Central memory CD8-positive, alpha-beta T cell (primary cell): ENCODE measurements at regions not wholly inside any gene's neighbourhood (a gene's known extent, or its start where the extent isn't known, plus 50 kb on each side); places are given as distances from the start of the nearest gene placed in this dataset.

ENCODE experiments used
- ATAC-seq: fragments of 150-1000 bp; cut with Tn5 transposase; replicated peaks from 2 replicates; pipeline ENCODE4 v1.10.0; 2022; ENCODE audit warnings: mild to moderate bottlenecking, moderate FRiP score, moderate number of reproducible peaks; ENCODE audit not compliant: poor library complexity, severe bottlenecking; ENCODE audit errors: extremely low read depth
- DNase-seq, 2 donors: peaks; one replicate each; pipeline ENCODE4 v3.0.0; 2021; ENCODE audit warnings: low spot score in 2 of 2
- H3K27ac Mint-ChIP-seq: one replicate; pipeline ENCODE4 v1.8.0; 2022; ENCODE audit warnings: low read depth, mild to moderate bottlenecking, moderate library complexity, mixed read lengths
- H3K27me3 Mint-ChIP-seq: one replicate; pipeline ENCODE4 v1.8.0; 2022; ENCODE audit warnings: mixed read lengths
- H3K36me3 Mint-ChIP-seq: one replicate; pipeline ENCODE4 v1.8.0; 2022; ENCODE audit warnings: mild to moderate bottlenecking, moderate library complexity, mixed read lengths; ENCODE audit not compliant: insufficient read depth
- H3K4me1 Mint-ChIP-seq: one replicate; pipeline ENCODE4 v1.8.0; 2022; ENCODE audit warnings: mixed read lengths
- H3K4me3 Mint-ChIP-seq: one replicate; pipeline ENCODE4 v1.8.0; 2022; ENCODE audit warnings: mild to moderate bottlenecking, moderate library complexity, mixed read lengths
- H3K9me3 Mint-ChIP-seq: one replicate; pipeline ENCODE4 v1.8.0; 2022; ENCODE audit warnings: mixed read lengths

DNA sequence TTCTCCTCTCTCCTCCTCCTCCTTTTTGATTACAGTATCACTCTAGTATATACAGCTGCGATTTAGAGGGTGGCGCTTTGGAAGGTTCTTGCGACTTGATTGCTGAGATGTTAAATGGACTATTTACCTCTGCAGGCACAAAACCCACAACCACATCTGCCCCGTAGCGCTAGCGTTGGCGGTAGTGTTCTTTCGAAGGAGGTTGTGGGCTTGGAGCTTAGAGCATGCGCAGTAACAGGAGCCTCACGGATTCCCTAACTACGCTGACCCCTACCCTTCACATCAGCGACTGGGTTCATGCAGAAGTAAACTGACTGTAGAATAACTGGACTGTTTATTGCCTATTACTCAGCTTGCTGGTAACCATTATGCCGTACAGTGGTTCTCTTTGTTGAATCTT is 58.0 kb downstream of the CGGBP1 start:
- Mint-ChIP-seq H3K27me3 (peaks cover 11% of the 10 kb centered on the region), H3K4me3 (no peak overlapping the region), H3K36me3 (peaks cover 1% of the 10 kb centered on the region), H3K9me3 (no peaks in the 10 kb centered on the region), H3K27ac (no peak overlapping the region), H3K4me1 (no peaks in the 10 kb centered on the region)
- DNase-seq (no peak), ATAC-seq (no peak)

DNA sequence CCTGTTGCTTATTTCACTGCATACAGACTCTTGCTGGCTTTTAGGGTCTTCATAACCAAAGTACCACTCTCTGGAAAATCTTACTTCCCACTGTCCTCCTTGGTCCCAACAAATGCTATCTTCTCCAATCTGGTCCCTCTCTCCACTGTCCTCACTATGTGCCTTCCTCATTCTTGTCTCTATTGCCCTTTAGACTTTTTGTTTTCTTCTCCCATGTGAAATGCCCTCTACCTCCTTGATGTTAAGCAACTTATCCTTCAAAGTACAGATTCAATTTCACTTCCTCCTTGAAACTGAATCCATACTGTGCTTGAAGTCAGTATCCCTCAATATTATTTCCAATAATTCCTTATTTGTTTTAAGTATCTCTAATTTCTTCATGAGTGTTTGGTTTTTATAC is 60.8 kb downstream of the CGGBP1 start:
- ATAC-seq: no peak

DNA sequence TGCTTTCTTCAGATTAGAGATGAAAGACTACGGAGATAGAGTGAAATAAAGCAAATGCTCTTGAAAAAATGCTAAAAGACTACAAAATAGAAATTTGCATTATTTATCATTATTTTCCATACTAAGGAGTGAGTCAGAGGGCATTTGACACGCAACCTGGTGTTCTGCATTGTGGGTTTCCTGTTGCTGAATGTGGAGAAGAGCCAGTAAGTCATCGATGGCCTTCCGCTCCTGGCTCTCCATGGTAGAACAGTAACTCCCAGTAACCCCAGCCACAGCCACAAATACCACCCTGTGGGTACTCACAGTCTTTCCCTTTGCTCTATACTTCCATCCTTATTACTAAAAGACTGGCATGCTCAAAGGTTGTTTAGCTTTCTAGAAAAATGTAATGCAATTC is 61.5 kb downstream of the CGGBP1 start:
- Mint-ChIP-seq H3K27me3 (peaks cover 11% of the 10 kb centered on the region), H3K27ac (no peak overlapping the region), H3K4me1 (no peaks in the 10 kb centered on the region), H3K9me3 (no peaks in the 10 kb centered on the region), H3K4me3 (no peak overlapping the region), H3K36me3 (peaks cover 1% of the 10 kb centered on the region)
- ATAC-seq: peak; percentile 46
- no peak for DNase-seq

More for the DNA sequence above, 60.8 kb downstream of the CGGBP1 start:
- Mint-ChIP-seq H3K9me3 (no peaks in the 10 kb centered on the region), H3K27me3 (peaks cover 11% of the 10 kb centered on the region), H3K4me3 (no peak overlapping the region), H3K27ac (no peak overlapping the region), H3K4me1 (no peaks in the 10 kb centered on the region), H3K36me3 (peaks cover 1% of the 10 kb centered on the region)
- no peak for DNase-seq

DNA sequence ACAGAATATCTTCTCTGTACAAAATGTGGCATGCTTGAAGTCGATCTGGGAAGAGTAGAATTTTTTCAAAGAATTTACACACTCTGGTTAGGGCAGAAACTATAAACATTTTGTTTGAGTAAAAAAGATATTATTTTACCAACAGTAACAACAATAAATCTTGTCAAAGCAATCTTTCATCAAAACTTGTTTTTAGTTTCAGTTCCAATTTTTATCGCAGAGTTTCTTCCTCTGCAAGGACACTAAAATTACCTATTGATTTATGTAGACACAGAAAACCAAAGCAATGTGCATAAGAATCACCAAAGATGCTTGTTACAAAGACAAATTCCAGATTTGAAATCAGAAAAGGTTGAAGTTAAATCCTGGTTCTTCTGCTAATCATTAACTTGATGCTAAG is 61.9 kb downstream of the CGGBP1 start:
- ATAC-seq (no peak), DNase-seq (no peak)
- Mint-ChIP-seq H3K4me3 (no peak overlapping the region), H3K4me1 (no peaks in the 10 kb centered on the region), H3K27me3 (peaks cover 7% of the 10 kb centered on the region), H3K36me3 (no peaks in the 10 kb centered on the region), H3K9me3 (no peaks in the 10 kb centered on the region), H3K27ac (no peak overlapping the region)

DNA sequence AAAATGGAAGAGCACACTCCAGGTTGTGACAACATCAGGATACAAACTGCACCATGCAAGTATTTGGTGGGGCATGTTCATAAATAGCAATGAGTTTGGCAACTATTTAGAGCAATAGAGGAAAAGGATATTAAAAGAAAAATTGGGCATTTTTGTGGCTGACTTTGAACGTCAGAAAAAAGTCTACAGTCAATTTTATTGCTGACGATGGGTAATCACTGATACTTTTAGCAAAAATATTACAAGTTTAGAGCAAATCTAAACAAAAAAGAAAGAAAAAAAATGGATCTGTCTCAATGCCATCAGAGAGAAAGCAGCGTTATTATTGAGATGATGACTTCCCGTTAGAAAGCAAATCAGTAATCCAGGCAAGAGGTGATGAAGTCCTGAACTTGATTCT is 65.2 kb downstream of the CGGBP1 start:
- H3K27me3 Mint-ChIP-seq: no peaks in the 10 kb centered on the region
- no peak overlapping the region for H3K4me3 Mint-ChIP-seq
- H3K4me1 Mint-ChIP-seq: no peaks in the 10 kb centered on the region
- H3K27ac Mint-ChIP-seq: no peak overlapping the region
- ATAC-seq (no peak), DNase-seq (no peak)
- no peaks in the 10 kb centered on the region for H3K36me3 Mint-ChIP-seq
- no peaks in the 10 kb centered on the region for H3K9me3 Mint-ChIP-seq

DNA sequence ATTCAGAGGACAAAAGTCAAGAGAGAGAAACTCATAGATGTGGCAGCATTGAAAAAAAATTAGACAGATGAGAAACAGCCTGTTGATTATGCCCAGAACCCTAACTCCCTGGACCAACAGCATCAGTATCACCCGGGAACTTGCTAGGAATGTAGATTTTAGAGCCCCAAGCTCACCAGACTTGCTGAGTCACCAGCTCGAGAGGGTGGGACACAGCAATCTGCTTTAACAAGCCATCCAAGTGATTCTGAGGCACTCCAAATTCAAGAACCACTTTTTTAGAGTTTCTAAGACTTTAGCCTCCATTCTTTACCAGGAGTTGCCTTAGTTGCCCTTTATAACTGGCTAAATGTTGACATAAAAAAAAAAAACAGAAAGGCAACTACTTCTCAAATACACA is 70.9 kb downstream of the CGGBP1 start:
- DNase-seq: no peak
- Mint-ChIP-seq H3K27me3 (no peaks in the 10 kb centered on the region), H3K4me1 (no peaks in the 10 kb centered on the region), H3K4me3 (no peak overlapping the region), H3K36me3 (no peaks in the 10 kb centered on the region), H3K9me3 (no peaks in the 10 kb centered on the region), H3K27ac (no peak overlapping the region)
- no peak for ATAC-seq

DNA sequence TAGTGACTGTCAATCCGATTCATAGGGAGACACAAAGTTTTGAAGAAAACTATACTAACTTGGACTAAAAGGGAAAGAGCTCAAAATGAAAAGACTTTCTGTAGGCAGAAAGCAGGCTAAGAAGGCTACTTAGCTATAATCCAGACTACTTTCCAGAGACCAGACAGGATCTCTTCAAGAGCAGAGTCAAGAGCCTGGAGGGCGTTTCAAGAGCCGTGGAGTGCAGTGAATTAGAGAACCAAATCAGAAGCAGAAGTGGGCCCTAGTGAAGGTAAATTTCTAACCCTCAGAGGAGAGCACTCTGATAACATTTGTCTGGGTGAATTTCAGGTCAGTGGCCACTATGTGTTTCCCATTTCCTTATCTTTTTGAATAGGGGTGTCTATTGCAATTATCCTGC is 76.4 kb downstream of the CGGBP1 start:
- no peaks in the 10 kb centered on the region for H3K4me1 Mint-ChIP-seq
- no peak for DNase-seq
- no peak overlapping the region for H3K27ac Mint-ChIP-seq
- no peak overlapping the region for H3K4me3 Mint-ChIP-seq
- no peak for ATAC-seq
- H3K36me3 Mint-ChIP-seq: no peaks in the 10 kb centered on the region
- no peaks in the 10 kb centered on the region for H3K27me3 Mint-ChIP-seq
- no peaks in the 10 kb centered on the region for H3K9me3 Mint-ChIP-seq

DNA sequence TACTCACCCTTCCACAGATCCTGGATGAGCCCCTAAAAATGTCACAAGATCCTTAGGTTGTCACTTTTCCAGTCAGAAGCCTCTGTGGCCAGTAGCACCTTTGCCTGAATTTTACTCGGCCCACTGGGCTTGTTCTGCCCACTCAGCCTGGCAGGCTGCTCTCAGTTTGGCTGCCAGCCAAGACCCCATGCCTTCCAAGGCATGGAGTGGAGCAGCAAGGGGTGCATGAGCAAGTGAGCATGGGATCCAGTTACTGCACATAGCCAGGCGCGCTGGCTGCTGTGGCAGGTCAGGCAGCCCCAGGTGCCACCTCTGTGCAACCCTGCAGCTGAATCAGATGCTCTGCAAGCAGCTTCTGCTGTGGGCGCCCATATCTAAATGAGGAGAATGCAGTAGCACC is 79.3 kb downstream of the CGGBP1 start:
- ATAC-seq (no peak), DNase-seq (no peak)
- H3K27ac Mint-ChIP-seq: no peak overlapping the region
- H3K9me3 Mint-ChIP-seq: no peaks in the 10 kb centered on the region
- H3K4me3 Mint-ChIP-seq: no peak overlapping the region
- no peaks in the 10 kb centered on the region for H3K27me3 Mint-ChIP-seq
- H3K4me1 Mint-ChIP-seq: no peaks in the 10 kb centered on the region
- no peaks in the 10 kb centered on the region for H3K36me3 Mint-ChIP-seq

DNA sequence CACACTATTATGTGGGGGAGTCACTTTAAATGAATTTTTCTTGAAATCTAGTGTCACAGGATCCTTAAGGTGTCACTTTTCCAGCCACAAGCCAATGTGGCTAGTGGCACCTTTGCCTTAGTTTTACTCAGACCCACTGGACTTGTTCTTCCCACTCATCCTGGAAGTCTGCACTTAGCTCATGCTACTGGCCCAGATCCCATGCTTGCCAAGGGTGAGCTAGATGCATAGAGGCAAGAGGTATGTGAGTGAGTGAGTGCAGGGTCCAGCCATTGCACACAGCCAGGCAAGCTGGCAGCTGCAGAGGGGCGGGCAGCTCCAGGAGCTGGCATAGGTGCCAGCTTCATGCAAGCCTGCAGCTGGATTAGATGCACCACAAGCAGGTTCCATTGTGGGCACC is 81.0 kb downstream of the CGGBP1 start:
- no peak overlapping the region for H3K27ac Mint-ChIP-seq
- H3K9me3 Mint-ChIP-seq: no peaks in the 10 kb centered on the region
- ATAC-seq (no peak), DNase-seq (no peak)
- H3K4me3 Mint-ChIP-seq: no peak overlapping the region
- no peaks in the 10 kb centered on the region for H3K4me1 Mint-ChIP-seq
- no peaks in the 10 kb centered on the region for H3K36me3 Mint-ChIP-seq
- peaks cover 12% of the 10 kb centered on the region for H3K27me3 Mint-ChIP-seq

DNA sequence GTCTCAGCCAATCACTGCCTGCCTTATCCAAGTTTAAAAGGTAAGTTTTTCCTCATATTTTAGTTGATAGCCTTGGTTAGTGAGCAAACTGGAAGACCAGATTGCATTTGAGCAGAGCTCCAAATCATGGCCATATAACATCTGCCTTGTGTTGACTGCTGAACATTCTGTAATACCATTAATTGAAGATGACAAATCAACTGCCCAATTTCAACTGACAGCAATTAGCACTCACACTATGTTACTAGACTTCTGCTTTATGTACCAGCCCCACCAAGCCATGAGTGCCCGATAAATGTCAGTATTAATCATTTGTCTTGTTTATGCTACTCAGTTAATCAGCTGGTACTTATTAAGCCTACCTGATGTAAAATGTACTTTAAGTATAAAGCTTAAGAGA is 83.1 kb downstream of the CGGBP1 start:
- DNase-seq (no peak), ATAC-seq (no peak)
- Mint-ChIP-seq H3K9me3 (no peaks in the 10 kb centered on the region), H3K27me3 (peaks cover 12% of the 10 kb centered on the region), H3K27ac (no peak overlapping the region), H3K36me3 (no peaks in the 10 kb centered on the region), H3K4me1 (no peaks in the 10 kb centered on the region), H3K4me3 (no peak overlapping the region)

DNA sequence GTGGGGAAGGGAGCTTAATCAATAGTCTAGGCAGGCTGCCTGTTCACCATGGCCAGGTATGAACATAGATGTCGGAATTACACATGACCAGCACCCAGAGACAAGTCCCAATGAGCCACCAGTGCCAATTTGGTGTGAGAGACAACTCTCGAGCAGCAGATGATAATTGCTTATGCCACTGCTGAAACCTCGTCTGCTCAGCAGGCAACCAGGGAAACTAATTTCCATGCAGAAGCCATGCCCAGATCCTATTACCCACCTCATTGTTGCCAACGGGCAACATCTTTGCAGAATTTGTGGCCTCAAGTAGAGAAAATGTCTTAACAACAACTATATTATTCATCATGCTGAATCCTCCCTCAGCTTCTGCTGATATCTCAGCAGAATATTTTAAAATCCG is 84.9 kb downstream of the CGGBP1 start:
- peaks cover 12% of the 10 kb centered on the region for H3K27me3 Mint-ChIP-seq
- no peak overlapping the region for H3K27ac Mint-ChIP-seq

DNA sequence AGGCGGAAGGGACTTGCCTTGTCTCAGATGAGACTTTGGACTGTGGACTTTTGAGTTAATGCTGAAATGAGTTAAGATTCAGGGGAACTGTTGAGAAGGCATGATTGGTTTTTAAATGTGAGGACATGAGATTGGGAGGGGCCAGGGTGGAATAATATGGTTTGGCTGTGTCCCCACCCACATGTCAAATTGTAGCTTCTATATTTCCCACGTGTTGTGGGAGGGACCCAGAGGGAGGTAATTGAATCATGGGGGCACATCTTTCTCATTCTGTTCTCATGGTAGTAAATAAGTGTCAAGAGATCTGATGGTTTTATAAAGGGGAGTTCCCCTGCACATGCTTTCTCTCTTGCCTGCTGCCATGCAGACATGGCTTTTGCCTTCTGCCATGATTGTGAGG is 89.2 kb downstream of the CGGBP1 start:
- Mint-ChIP-seq H3K27me3 (peaks cover 19% of the 10 kb centered on the region), H3K4me3 (no peak overlapping the region), H3K4me1 (no peaks in the 10 kb centered on the region), H3K36me3 (peaks cover 2% of the 10 kb centered on the region), H3K9me3 (no peaks in the 10 kb centered on the region), H3K27ac (no peak overlapping the region)
- no peak for ATAC-seq
- DNase-seq: no peak

More for the DNA sequence above, 84.9 kb downstream of the CGGBP1 start:
- Mint-ChIP-seq H3K36me3 (no peaks in the 10 kb centered on the region), H3K9me3 (no peaks in the 10 kb centered on the region), H3K4me3 (no peak overlapping the region), H3K4me1 (no peaks in the 10 kb centered on the region)
- no peak for ATAC-seq
- DNase-seq: no peak

DNA sequence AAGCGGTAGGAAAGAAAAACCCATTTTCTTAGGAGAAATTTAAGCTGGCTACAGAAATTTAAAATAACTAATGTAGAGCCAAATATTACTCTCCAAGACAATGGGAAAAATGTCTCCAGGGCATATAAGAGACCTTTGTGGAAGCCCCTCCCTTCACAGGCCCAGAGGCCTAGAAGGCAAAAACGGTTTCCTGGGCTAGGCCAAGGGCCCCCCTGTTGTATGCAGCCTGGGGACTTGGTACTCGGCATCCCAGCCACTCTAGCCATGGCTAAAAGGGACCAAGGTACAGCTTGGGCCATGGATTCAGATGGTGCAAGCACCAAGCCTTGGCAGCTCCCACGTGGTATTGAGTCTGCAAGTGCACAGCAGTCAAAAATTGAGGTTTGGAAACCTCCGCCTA is 90.1 kb downstream of the CGGBP1 start:
- ATAC-seq: no peak
- H3K27ac Mint-ChIP-seq: no peak overlapping the region
- H3K9me3 Mint-ChIP-seq: no peaks in the 10 kb centered on the region
- peaks cover 2% of the 10 kb centered on the region for H3K36me3 Mint-ChIP-seq
- peaks cover 13% of the 10 kb centered on the region for H3K27me3 Mint-ChIP-seq
- no peak for DNase-seq
- no peaks in the 10 kb centered on the region for H3K4me1 Mint-ChIP-seq
- H3K4me3 Mint-ChIP-seq: no peak overlapping the region

DNA sequence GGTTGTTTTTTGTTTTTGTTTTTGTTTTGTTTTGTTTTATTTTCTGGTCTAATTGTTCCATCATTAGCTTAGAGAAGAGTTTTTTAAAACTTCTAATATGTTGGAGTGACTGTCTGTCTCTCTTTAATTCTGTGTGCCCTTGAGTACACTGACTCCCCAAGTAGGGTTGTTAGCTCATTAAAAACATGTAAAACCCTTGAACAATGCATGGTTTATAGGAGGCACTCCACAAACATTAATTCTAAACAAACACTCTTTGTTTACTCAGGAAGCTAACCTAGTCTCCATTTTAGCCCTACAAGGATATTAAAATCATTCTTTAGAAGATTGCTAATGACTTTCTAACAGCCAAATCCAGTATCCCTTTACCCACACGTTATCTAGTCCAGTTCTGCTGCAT is 100.5 kb downstream of the CGGBP1 start:
- Mint-ChIP-seq H3K27ac (no peak overlapping the region), H3K9me3 (no peaks in the 10 kb centered on the region), H3K4me3 (no peak overlapping the region), H3K36me3 (no peaks in the 10 kb centered on the region), H3K4me1 (no peaks in the 10 kb centered on the region), H3K27me3 (peaks cover 36% of the 10 kb centered on the region)
- ATAC-seq: no peak
- no peak for DNase-seq
